Left lobe of liver (tissue), 2 donors: ENCODE measurements at regions not wholly inside any gene's neighbourhood (a gene's known extent, or its start where the extent isn't known, plus 50 kb on each side); places are given as distances from the start of the nearest gene placed in this dataset.
"Not testable (repeated sequence)": the region's sequence is repeated elsewhere in the genome, so short reads cannot be mapped to it uniquely, and the experiment has no call there.

ENCODE experiments used
- ATAC-seq: fragments of 200-7000 bp; cut with Tn5 transposase; one replicate; pipeline ENCODE4 v1.9.1; 2020; ENCODE audit warnings: mild to moderate bottlenecking, moderate library complexity
- DNase-seq: peaks from one replicate; pipeline ENCODE4 v3.0.0-alpha.2; 2020; ENCODE audit warnings: low spot score
- donor health status: DM: no; HTN: no; CAD: no; lungs with moderate emphysema.
- donor health status: DM: no; HTN: yes; CAD: no.

GRCh38 chr12:71385155-71385554, 54.4 kb upstream of the LGR5 start:
- DNase-seq (no peak), ATAC-seq (no peak)

DNA sequence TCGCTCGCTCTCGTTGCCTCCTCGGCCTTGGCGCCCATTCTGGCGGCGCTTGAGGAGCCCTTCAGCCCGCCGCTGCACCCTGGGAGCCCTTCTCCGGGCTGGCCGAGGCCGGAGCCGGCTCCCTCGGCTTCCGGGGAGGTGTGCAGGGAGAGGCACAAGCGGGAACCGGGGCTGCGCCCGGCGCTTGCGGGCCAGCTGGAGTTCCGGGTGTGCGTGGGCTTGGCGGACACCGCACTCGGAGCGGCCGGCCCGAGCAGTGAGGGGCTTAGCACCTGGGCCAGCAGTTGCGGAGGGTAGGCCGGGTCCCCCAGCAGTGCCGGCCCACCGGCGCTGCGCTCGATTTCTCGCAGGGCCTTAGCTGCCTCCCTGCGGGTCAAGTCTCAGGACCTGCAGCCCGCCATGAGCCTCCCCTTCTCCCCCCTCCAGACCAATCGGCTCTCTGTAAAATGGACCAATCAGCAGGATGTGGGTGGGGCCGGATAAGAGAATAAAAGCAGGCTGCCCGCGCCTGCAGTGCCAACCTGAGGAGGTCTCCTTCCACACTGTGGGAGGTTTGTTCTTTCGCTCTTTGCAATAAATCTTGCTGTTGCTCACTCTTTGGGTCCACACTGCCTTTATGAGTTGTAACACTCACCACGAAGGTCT, 62.8 kb upstream of the LGR5 start:
- DNase-seq, ATAC-seq: not testable (repeated sequence)

DNA sequence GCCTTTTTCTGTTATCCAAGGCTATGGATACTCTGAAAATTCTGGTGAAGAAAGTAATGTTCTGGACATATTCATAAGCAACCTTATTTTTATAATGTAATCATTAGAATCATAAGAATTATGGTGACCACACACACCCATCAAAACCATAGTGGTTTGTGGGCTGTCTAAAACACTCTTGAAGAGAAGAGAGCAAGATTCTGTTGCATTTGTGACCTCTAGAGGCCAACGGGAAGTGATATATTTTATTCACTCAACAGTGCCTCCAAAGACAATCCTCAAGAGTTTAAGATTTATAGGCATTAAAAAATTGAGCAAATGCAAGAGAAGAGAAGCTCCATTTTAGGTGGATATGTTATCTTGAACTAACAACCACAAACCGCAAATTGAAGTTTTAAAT, 68.5 kb upstream of the LGR5 start:
- ATAC-seq (peak; percentile 70), DNase-seq (no peak)

- no peak for ATAC-seq
- DNase-seq, result no peak
These were observed 79.6 kb upstream of the LGR5 start for GRCh38 chr12:71360013-71360412.

GRCh38 chr12:71356569-71356968, 83.0 kb upstream of the LGR5 start:
- DNase-seq (no peak), ATAC-seq (no peak)

GRCh38 chr12:71354871-71355270, 84.7 kb upstream of the LGR5 start:
- DNase-seq (no peak), ATAC-seq (no peak)

DNA sequence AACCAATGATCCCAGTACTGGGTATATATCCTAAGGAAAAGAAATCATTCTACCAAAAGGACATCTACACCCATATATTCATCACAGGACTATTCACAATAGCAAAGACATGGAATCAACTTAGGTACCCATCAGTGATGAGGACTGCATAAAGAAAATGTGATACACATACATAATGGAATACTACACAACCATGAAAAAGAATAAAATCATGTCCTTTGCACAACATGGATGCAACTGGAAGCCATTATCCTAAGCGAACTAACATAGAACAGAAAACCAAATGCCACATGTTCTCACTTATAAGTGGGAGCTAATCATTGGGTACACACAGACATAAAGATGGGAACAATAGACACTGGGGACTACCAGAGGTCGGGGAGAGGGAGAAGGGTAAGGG, 86.0 kb upstream of the LGR5 start:
- no peak for DNase-seq
- ATAC-seq, result no peak

DNA sequence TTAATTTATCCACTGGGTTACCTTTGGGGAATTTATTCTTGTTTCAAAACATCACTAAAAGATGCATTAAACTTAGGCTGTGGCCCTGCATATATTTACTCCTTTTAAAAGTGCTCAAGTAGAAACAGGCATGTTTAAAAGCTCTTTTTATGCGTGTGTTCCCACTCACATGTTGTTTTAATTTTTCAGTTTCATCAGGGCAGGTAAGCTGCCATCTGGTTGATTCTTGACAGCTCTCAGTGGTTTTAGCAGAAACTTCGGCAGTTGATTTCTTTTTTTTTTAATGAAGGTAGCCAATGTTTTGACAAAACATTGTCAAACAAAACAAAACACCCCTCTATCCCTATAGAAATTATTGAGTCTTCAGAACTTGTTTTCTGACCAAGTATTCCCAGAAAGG, 89.6 kb upstream of the LGR5 start:
- DNase-seq, result no peak
- no peak for ATAC-seq

GRCh38 chr12:71338933-71339332, 100.7 kb upstream of the LGR5 start:
- no peak for ATAC-seq
- DNase-seq, result no peak

- ATAC-seq (no peak), DNase-seq (no peak)
These were observed 103.7 kb upstream of the LGR5 start for GRCh38 chr12:71335963-71336257.

- DNase-seq (no peak), ATAC-seq (no peak)
These were observed 104.2 kb upstream of the LGR5 start for GRCh38 chr12:71335151-71335962.

GRCh38 chr12:71333418-71333817, 106.2 kb upstream of the LGR5 start:
- DNase-seq, result no peak
- ATAC-seq, result no peak

GRCh38 chr12:71329956-71330355, 109.6 kb upstream of the LGR5 start:
- DNase-seq (no peak), ATAC-seq (no peak)

- ATAC-seq, result no peak
- no peak for DNase-seq
These were observed 118.1 kb upstream of the LGR5 start for GRCh38 chr12:71321531-71321930.

- DNase-seq, result no peak
- ATAC-seq, result no peak
These were observed 118.5 kb upstream of the LGR5 start for GRCh38 chr12:71321130-71321529.

GRCh38 chr12:71315328-71315985, 124.1 kb upstream of the LGR5 start:
- no peak for ATAC-seq
- DNase-seq, result no peak

DNA sequence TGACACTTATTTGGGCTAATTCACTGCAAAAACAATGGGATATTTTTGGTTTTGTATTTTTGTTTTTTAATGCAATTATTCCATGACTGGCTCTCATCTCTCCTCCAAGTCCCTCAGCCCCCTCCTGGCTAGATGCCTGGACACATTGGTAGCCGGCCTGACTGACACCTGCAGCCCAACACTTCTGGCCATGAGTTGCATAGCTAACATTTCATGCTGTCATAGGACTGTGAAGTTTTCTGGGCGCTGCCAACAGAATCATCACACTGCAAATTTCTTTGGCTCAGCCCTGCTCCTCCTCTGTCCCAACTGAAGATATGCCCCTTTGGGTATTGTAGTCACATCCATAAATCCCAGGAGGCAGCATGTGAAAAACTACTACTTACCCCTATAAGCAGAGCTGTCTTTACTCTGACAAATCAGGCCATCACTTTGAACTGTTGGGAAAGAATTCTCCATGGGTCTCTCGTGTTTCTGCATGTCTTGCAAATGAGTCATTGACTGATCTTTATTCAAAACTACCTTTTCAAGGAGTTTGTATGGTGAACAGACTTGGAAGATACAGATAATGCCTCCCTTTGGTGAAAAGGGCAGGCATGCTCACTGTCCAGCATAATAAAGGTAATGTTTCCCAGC, 126.7 kb upstream of the LGR5 start:
- ATAC-seq (no peak), DNase-seq (no peak)

DNA sequence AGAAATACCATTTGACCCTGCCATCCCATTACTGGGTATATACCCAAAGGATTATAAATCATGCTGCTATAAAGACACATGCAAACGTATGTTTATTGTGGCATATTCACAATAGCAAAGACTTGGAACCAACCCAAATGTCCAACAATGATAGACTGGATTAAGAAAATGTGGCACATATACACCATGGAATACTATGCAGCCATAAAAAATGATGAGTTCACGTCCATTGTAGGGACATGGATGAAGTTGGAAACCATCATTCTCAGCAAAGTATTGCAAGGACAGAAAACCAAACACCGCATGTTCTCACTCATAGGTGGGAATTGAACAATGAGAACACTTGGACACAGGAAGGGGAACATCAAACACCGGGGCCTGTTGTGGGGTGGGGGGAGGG, 128.0 kb upstream of the LGR5 start:
- ATAC-seq, result not testable (repeated sequence)

DNA sequence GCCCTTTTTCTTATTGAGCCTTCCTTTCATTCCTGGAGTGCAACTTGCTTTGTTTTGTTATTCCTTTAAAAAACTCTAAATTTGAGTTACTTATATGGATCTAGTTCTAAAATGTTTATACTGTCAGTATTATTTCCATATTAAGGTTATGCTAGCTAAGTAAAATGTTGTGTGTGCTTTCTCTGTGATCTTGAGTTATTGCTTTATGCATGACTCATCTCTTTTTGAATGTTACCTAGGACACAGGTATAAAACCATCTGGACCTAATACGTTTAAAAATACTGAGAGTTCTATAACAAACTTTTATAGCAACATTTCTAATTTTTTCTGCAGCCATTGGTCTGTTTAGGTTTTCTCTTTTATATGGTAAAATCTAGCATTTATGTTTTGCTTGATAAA, 132.8 kb upstream of the LGR5 start:
- no peak for ATAC-seq
- DNase-seq, result no peak

More for the DNA sequence above, 128.0 kb upstream of the LGR5 start:
- not testable (repeated sequence) for DNase-seq

- ATAC-seq (no peak), DNase-seq (no peak)
These were observed 135.3 kb upstream of the LGR5 start for GRCh38 chr12:71304306-71304705.

- ATAC-seq, result no peak
- DNase-seq, result no peak
These were observed 136.4 kb upstream of the LGR5 start for GRCh38 chr12:71303199-71303598.
